Astrocyte of the hippocampus (primary cell): ENCODE measurements at regions not wholly inside any gene's neighbourhood (a gene's known extent, or its start where the extent isn't known, plus 50 kb on each side); places are given as distances from the start of the nearest gene placed in this dataset.
"Not testable (repeated sequence)": the region's sequence is repeated elsewhere in the genome, so short reads cannot be mapped to it uniquely, and the experiment has no call there.

Experiments used
- DNase-seq: peaks from one replicate; pipeline ENCODE4 v3.0.0; 2011; ENCODE audit warnings: low read depth, low spot score

DNA sequence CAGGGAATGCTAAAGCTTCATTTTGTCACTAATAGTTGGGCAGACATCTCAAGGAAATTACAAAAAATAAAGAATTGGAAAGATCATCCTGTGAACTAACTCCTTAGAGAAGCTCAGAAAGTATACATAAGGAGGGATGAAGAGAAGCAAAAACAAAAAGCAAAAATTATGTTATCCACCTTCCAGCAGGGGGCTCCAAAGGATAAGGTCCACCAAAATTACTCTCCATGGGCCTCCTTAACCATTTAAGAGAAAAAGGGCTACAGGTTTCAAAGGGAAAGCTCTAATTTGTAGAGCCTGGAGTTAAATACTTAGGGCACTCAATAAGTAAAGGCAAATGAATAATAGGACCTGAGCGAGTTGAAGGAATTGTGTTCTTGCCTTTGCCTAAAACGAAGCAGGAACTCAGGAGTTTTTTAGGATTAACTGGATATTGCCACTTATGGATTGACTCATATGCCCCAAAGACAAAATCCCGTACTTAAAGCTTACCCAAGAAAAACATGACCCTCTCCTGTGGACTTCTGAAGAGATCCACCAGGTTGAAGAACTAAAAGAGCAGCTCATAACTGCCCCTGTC is 1167.9 kb downstream of the DSC3 start:
- peak; percentile 37 for DNase-seq

DNA sequence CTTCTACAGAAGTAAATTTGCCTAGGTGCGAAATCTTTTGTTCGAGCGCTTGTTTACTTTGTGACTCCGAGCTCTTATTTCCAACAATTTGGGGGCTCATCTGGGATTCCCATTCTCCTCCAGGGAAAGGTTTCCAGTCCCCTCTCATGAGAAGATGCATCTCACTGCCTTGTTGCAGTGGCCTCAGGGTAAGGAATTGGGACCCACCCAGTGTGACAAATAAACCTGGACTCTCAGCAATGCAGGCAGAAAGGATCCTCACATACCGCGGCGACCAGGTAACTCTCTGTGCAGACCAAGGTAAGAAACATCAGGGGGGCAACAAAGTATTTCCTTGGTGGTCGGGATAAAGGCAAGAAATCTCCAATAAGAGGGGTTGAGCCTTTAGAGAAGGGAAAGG is 1169.3 kb downstream of the DSC3 start:
- no peak for DNase-seq

DNA sequence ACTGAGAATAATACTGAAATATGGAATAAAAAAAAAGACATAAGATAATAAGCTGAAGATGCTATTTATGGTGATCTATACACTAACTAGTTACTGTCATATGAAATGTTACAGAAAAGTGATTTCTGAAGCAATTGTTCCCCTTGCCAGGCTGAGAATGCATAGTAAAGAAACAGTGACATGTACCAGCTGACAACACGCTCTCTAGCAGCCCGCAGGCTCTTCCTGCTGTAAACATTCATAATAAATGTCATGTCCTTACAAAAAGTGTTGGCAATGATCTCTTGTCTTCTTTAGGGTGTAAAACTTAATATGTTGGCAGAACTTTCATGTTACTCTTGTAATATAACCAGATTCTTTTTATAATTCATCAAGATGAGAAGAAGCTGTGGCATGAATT is 1171.3 kb downstream of the DSC3 start:
- no peak for DNase-seq

DNA sequence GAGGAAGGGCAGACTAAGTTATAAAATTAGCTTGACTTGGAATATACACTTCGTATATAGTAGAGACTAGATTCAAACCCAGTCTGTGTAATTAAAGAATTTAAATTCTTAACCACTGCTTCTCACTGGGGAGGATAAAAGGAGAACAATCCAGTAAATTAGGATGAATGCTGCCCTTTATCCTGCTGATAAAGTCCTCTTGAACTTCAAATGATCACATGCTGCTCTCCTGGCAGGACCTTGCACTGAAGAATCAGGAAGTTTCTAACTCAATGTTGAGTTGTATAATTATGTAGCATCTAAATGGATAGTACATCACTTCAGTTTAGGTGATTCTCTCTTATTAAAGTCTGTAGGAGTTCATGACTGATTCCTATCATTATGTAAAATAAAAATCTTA is 1179.7 kb downstream of the DSC3 start:
- no peak for DNase-seq

DNA sequence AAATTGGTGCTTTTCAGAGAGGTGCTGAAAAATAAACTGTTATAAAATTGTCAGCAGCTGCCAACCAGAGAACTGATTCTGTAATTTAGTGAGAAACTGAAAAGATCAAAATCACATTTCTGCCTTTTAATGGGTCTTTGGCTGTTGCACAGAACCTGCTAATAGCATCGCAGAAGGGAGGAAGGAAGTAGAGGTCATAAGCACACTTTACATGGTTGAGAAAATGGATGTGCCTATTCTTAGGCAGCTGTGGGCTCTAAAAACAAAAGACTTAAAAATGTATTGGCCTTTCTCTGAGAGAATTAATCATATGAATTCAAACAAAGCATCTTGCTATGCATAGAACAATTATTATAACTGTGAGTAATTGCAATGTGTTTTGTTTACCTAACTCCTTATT is 1186.9 kb downstream of the DSC3 start:
- DNase-seq = no peak

DNA sequence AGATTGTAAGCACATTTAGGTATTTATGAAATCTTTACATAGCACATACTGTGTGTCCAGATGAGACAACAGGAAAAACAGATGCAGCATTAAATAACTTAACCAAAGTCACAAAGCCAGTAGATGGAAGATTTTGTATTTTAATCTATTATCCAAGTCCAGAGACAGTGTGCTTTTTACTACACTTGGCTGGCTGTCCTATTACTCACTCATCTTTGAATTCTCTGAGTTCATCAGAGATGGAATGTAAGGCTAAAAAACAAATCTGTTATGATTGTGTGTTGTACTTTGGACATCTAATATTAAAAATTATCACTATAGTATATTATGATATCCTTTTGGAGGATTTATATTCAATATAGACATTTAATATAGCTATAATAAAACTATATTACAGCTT is 1189.4 kb downstream of the DSC3 start:
- peak; percentile 3 for DNase-seq

DNA sequence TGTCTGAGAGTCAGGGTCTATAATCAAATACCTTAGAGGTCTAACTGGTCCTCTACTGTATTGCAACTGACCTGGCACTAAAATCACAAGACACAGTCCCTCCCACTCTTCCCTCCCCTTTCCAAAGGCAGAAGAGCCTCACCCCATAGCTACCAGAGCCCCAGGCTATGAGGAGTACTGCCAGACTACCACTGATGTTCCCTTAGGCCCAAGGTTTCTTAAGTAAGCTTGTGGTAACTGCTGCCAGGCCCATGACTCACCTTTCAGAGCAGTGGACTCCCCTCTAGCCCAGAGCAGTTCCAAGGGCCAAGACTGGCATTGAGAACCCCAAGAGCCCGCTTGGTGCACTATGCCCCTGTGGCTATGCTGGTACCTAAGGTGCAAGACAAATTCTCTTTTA is 1193.4 kb downstream of the DSC3 start:
- DNase-seq = peak; percentile 1

GRCh38 chr18:29841631-29842030 is 1200.9 kb downstream of the DSC3 start:
- DNase-seq = no peak

- DNase-seq = peak; percentile 58
Measured at GRCh38 chr18:29840089-29840488, 1202.5 kb downstream of the DSC3 start.

DNA sequence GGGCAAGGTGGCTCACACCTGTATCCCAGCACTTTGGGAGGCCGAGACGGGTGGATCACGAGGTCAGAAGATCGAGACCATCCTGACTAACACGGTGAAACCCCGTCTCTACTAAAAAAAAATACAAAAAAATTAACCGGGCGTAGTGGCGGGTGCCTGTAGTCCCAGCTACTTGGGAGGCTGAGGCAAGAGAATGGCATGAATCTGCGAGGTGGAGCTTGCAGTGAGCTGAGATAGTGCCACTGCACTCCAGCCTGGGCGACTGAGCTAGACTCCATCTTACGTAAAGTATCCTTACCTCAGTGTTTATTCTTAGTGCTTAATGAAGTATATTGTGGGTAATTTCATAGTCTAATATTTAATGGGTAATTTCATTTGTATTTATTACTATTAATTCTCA is 1203.6 kb downstream of the DSC3 start:
- not testable (repeated sequence) for DNase-seq

DNA sequence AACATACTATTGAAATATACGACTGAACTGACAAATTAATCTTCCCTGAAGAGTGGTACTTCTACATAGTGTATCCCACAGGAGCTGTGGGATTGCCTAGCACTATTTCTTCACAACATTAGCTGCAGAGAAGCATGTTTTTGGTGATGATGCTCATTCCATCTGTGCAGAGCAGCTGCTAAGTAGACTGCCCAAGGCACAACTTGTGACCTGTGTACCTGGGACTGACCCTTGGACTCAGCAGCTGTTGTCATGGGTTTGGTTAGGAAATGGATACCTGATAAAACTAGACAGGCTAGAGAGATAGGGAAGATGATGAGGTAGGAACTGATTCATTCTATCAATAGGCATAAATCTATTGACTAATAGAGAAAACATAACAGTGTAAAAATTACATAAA is 1204.0 kb downstream of the DSC3 start:
- DNase-seq = no peak

DNA sequence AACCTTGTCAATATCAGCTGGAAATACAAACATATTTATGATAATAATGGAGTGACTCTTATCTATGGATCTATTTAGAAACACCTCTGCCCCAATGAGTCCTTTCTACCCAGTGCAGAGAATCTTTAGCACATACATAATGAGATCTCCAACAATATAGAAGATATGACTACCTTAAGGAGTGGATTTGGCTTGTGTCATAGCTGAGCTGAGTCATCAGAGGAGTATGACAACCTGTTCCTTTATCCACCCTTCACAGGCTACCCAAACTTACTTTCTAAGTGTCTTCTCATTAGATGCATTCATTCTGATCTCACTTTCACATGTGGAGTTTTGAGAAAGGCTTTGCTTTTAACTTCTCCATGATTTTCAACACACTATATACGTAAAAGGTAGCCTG is 1218.9 kb downstream of the DSC3 start:
- no peak for DNase-seq

GRCh38 chr18:29821544-29821943 is 1221.0 kb downstream of the DSC3 start:
- DNase-seq = no peak

DNA sequence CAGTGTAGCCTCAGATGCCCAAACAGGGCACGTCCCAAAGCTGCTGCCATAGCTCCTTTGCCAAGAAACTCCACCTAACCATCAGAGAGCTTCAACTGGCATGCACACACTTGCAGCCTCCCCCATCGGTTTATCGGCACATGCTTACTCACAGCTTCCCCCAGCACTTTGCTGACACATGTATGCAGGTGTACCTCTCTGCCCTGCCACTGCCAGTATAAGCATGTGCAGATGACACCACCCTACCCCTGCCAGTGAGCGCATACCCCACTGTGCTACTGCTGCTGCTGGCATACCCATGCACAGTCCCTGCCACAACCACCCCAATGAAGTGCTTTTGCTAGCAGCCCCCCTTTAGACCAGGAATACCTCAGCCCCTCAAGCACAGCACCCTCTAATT is 1231.0 kb downstream of the DSC3 start:
- no peak for DNase-seq

- peak; percentile 72 for DNase-seq
Measured at GRCh38 chr18:29780816-29781215, 1261.7 kb downstream of the DSC3 start.

GRCh38 chr18:29779096-29779495 is 1263.4 kb downstream of the DSC3 start:
- DNase-seq = no peak

GRCh38 chr18:29753379-29753778 is 1289.2 kb downstream of the DSC3 start:
- DNase-seq = peak; percentile 70

DNA sequence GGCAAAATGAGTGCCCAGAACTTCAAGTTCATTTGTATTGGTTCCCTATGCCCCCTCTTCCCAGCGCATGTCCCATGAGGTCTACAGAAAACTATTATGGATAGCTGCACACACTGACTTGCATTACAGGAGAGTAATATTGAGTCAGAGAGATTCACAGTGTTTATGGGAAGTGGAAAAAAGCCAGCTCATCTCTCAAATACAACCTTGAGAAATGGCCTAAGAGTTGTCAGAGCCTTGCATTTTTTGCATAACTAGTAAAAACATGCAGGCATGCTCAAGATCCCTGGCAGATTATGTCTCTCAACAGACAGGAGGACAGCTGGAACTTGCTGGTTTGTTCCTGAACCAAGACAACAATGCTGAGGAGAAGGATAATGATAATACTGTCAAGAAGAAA is 1292.8 kb downstream of the DSC3 start:
- DNase-seq = peak; percentile 18

- DNase-seq = no peak
Measured at GRCh38 chr18:29741461-29741860, 1301.1 kb downstream of the DSC3 start.

- DNase-seq = no peak
Measured at GRCh38 chr18:29737620-29738019, 1304.9 kb downstream of the DSC3 start.

- no peak for DNase-seq
Measured at GRCh38 chr18:29737190-29737589, 1305.4 kb downstream of the DSC3 start.

DNA sequence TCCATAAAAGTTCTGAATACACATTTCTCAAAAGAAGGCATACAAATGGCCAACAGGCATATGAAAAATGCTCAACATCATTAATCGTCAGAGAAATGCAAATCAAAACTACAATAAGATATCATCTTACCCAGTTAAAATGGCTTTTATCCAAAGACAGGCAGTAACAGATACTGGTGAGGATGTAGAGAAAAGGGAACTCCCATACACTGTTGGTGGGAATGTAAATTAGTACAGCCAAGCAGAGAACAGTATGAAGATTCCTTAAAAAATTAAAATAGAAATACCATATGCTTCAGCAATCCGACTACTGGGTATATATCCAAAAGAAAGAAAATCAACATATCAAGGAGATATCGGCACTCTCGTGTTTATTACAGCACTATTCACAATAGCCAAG is 1312.5 kb downstream of the DSC3 start:
- DNase-seq = no peak

- DNase-seq = no peak
Measured at GRCh38 chr18:29726646-29727045, 1315.9 kb downstream of the DSC3 start.

GRCh38 chr18:29723486-29723885 is 1319.1 kb downstream of the DSC3 start:
- DNase-seq = not testable (repeated sequence)
